ENCODE measurements at regions not wholly inside any gene's neighbourhood (a gene's known extent, or its start where the extent isn't known, plus 50 kb on each side); places are given as distances from the start of the nearest gene placed in this dataset.

- no peak for TF ChIP-seq ZNF248 (tag by site-specific recombination; IDR thresholded peaks at IDR 0.05)
- no peak for TF ChIP-seq ZNF24 (tag by site-specific recombination; IDR thresholded peaks at IDR 0.05)
- TF ChIP-seq ZBTB49 (tag by site-specific recombination; IDR thresholded peaks at IDR 0.05; ENCODE audit: low read depth), result no peak
- no peak for TF ChIP-seq CTCF (tag by site-specific recombination; IDR thresholded peaks at IDR 0.05)
- no peak for TF ChIP-seq ZBTB7A (tag by site-specific recombination; IDR thresholded peaks at IDR 0.05; ENCODE audit: low read depth)
- no peak for TF ChIP-seq MZF1 (tag by site-specific recombination; IDR thresholded peaks at IDR 0.05; ENCODE audit: borderline replicate concordance)
- no peak for TF ChIP-seq YY1 (tag by site-specific recombination; IDR thresholded peaks at IDR 0.05)
- TF ChIP-seq ZNF510 (tag by site-specific recombination; IDR thresholded peaks at IDR 0.05; ENCODE audit: insufficient replicate concordance), result no peak
- no peak for TF ChIP-seq TSHZ1 (tag by site-specific recombination; IDR thresholded peaks at IDR 0.05; ENCODE audit: borderline replicate concordance)
Observed at GRCh38 chr10:4691776-4692175, 134.2 kb upstream of the AKR1E2 start.
